K562 (cell line): ENCODE measurements at regions not wholly inside any gene's neighbourhood (a gene's known extent, or its start where the extent isn't known, plus 50 kb on each side); places are given as distances from the start of the nearest gene placed in this dataset.

ENCODE experiments used
- ATAC-seq: fragments of 200-7000 bp; cut with Tn5 transposase; 3 replicates; pipeline ENCODE4 v1.9.1; 2020; ENCODE audit warnings: moderate library complexity
- BruUV-seq: library from RNA; stranded (reverse); fragments of 400-500 nt; replicated peaks from 2 replicates; lab custom pipeline; 2021; lab: Mats Ljungman, UMichigan
- CTCF ChIA-PET: fragments of 300-600 bp; formaldehyde crosslinking; extraction: SDS; loops from one replicate; lab custom pipeline; 2021; ENCODE audit warnings: low intra/inter-chr PET ratio; lab: Yijun Ruan, JAX
- POLR2A ChIA-PET: fragments of 300-600, 350-650 bp; sonication (Branson Sonifier 250); formaldehyde crosslinking; extraction: SDS; loops from one replicate; lab custom pipeline; 2021; ENCODE audit warnings: antibody characterized with exemption, inconsistent platforms; lab: Yijun Ruan, JAX
- DNase-seq, 4 experiments: peaks; one replicate each; pipeline versions ENCODE4 v3.0.0 to v3.0.0-alpha.2; 2011 to 2018; ENCODE audit warnings: low spot score in 3 of 4, mixed read lengths in 3 of 4; ENCODE audit errors: extremely low read depth in 1 of 4
- FAIRE-seq: peaks from 2 replicates; lab custom pipeline; 2011; peaks lifted over from hg19 to GRCh38; lab: Jason Lieb, UNC
- H2AFZ ChIP-seq: 2 replicates; pipeline ENCODE4 v1.6.0; 2011; ENCODE audit warnings: low read depth, low read length, control low read depth, inconsistent platforms
- H3K27ac ChIP-seq: fragments of 200-600 bp; 3 replicates; pipeline ENCODE4 v1.8.0; 2011; ENCODE audit warnings: low read depth, mild to moderate bottlenecking, control low read depth, inconsistent platforms, low read length, moderate library complexity, mixed read lengths; ENCODE audit errors: extremely low read depth
- H3K27me3 ChIP-seq, 2 experiments: fragments of 300-600 bp in 1 of 2; 2 replicates in 1 of 2; 3 replicates in 1 of 2; pipeline versions ENCODE4 v1.6.0 to v1.8.0; 2011; ENCODE audit warnings: inconsistent platforms in 2 of 2, low read length in 2 of 2, mild to moderate bottlenecking in 1 of 2, mixed read lengths in 1 of 2, moderate library complexity in 1 of 2; ENCODE audit not compliant: control insufficient read depth in 2 of 2, insufficient read depth in 2 of 2
- H3K36me3 ChIP-seq: fragments of 300-600 bp; 3 replicates; pipeline ENCODE4 v1.8.0; 2011; ENCODE audit warnings: mild to moderate bottlenecking, low read length, inconsistent platforms; ENCODE audit not compliant: control insufficient read depth, insufficient read depth
- H3K4me1 ChIP-seq, 2 experiments: fragments of 200-600 bp in 1 of 2; replicated peaks in 1 of 2; 2 replicates in 1 of 2; 3 replicates in 1 of 2; pipeline versions ENCODE4 v1.5.1 to v1.8.0; 2011; ENCODE audit warnings: inconsistent platforms in 2 of 2, low read length in 2 of 2, mild to moderate bottlenecking in 1 of 2, mixed read lengths in 1 of 2, moderate library complexity in 1 of 2; ENCODE audit not compliant: control insufficient read depth in 2 of 2, insufficient read depth in 2 of 2
- H3K4me2 ChIP-seq: 2 replicates; pipeline ENCODE4 v1.6.1; 2011; ENCODE audit warnings: low read length, control low read depth, inconsistent platforms, mixed read lengths; ENCODE audit not compliant: insufficient read depth
- H3K4me3 ChIP-seq: fragments of 200-600 bp; sonication (generic), shearing (Covaris generic); 2 replicates; pipeline ENCODE4 v1.5.1; 2016; ENCODE audit warnings: control low read depth, inconsistent platforms
- H3K79me2 ChIP-seq: fragments of 200-600 bp; 3 replicates; pipeline ENCODE4 v1.8.0; 2011; ENCODE audit warnings: low read length, inconsistent platforms; ENCODE audit not compliant: control insufficient read depth, insufficient read depth
- H3K9ac ChIP-seq, 2 experiments: 2 replicates each; pipeline versions ENCODE4 v1.6.0 to v1.6.1; 2011; ENCODE audit warnings: low read depth in 2 of 2, low read length in 2 of 2, control low read depth in 1 of 2, inconsistent platforms in 1 of 2, mild to moderate bottlenecking in 1 of 2, mixed read lengths in 1 of 2; ENCODE audit not compliant: insufficient read depth in 1 of 2
- H3K9me1 ChIP-seq: one replicate; pipeline ENCODE4 v1.6.0; 2011; ENCODE audit warnings: inconsistent platforms, mild to moderate bottlenecking, low read length, moderate library complexity; ENCODE audit not compliant: control insufficient read depth, insufficient read depth
- H3K9me3 ChIP-seq: replicated peaks from 2 replicates; pipeline ENCODE4 v1.5.1; 2011; ENCODE audit warnings: low read depth, low read length, inconsistent platforms; ENCODE audit not compliant: control insufficient read depth, insufficient read depth
- H4K20me1 ChIP-seq: replicated peaks from 2 replicates; pipeline ENCODE4 v1.6.1; 2011; ENCODE audit warnings: low read length, inconsistent platforms, mixed read lengths; ENCODE audit not compliant: control insufficient read depth, insufficient read depth
- BDP1 ChIP-seq: IDR thresholded peaks from 3 replicates; pipeline ENCODE4 v1.6.1; 2011; ENCODE audit not compliant: insufficient read length, insufficient read depth
- KAT7 ChIP-seq: sonication (generic); formaldehyde crosslinking; IDR thresholded peaks from 2 replicates; pipeline ENCODE4 v1.8.0; 2022; ENCODE audit warnings: missing genetic modification reagents, mild to moderate bottlenecking, borderline replicate concordance
- LCOR ChIP-seq: sonication (generic); formaldehyde crosslinking; IDR thresholded peaks from 2 replicates; pipeline ENCODE4 v1.8.0; 2022; ENCODE audit warnings: mild to moderate bottlenecking, missing genetic modification reagents
- LEF1 ChIP-seq: fragments of 450-650 bp; IDR thresholded peaks from 2 replicates; pipeline ENCODE4 v1.6.1; 2016; ENCODE audit warnings: mild to moderate bottlenecking
- NR1H2 ChIP-seq: sonication (generic); formaldehyde crosslinking; IDR thresholded peaks from 2 replicates; pipeline ENCODE4 v1.4.0; 2020; ENCODE audit warnings: mild to moderate bottlenecking, missing genetic modification reagents
- NR4A1 ChIP-seq, 2 experiments: fragments of 250-450 bp in 1 of 2; fragments of 450-650 bp in 1 of 2; sonication (Bioruptor Pico) in 1 of 2; IDR thresholded peaks; 2 replicates each; pipeline versions ENCODE4 v1.4.0 to v1.6.1; 2016 to 2020; ENCODE audit warnings: mild to moderate bottlenecking in 2 of 2, missing compliant biosample characterization in 1 of 2, missing genetic modification characterization in 1 of 2, moderate library complexity in 1 of 2
- RB1 ChIP-seq: fragments of 450-650 bp; IDR thresholded peaks from 2 replicates; pipeline ENCODE4 v1.6.1; 2017; ENCODE audit warnings: low read depth, mild to moderate bottlenecking
- SAFB ChIP-seq: fragments of 200-400 bp; formaldehyde crosslinking; IDR thresholded peaks from 2 replicates; pipeline ENCODE4 v1.6.1; 2017; ENCODE audit warnings: low read depth, low read length, borderline replicate concordance
- SMARCB1 ChIP-seq: IDR thresholded peaks from 2 replicates; pipeline ENCODE4 v1.6.1; 2011; ENCODE audit warnings: improper control_type of control experiment, low read depth; ENCODE audit not compliant: insufficient read length
- SNIP1 ChIP-seq: fragments of 450-650 bp; IDR thresholded peaks from 2 replicates; pipeline ENCODE4 v1.7.1; 2017; ENCODE audit warnings: low read depth, mild to moderate bottlenecking
- ZEB2 ChIP-seq: fragments of 450-650 bp; IDR thresholded peaks from 2 replicates; pipeline ENCODE4 v1.6.1; 2016
- ZNF436 ChIP-seq: fragments of 250-450, 450-650 bp; sonication (Bioruptor Pico); formaldehyde crosslinking; IDR thresholded peaks from 2 replicates; pipeline ENCODE4 v1.7.0; 2020; ENCODE audit warnings: mild to moderate bottlenecking
- WGBS: fragments of 100-300 bp; shearing (Covaris generic); methylation state at CpG from one replicate; pipeline ENCODE4 v1.1.6; 2016; ENCODE audit warnings: low coverage, mixed read lengths; ENCODE audit not compliant: insufficient coverage; ENCODE audit errors: missing lambda C conversion rate; 5-methylcytosine and 5-hydroxymethylcytosine counted together
- in situ Hi-C: fragments of 300-500 bp; cut with MboI; formaldehyde crosslinking; loops from 4 replicates; pipeline ENCODE4 v1.15.0; 2018; ENCODE audit warnings: inconsistent platforms, mixed read lengths
- intact Hi-C: fragments of 100-400 bp; cut with micrococcal nuclease; formaldehyde crosslinking; loops from 2 replicates; pipeline ENCODE4 v1.14.2; 2022
- TF ChIP-seq, protein P1 (sequence below): fragments of 250-450 bp; sonication (Bioruptor Pico); IDR thresholded peaks from 2 replicates; pipeline ENCODE4 v1.5.0; 2020; ENCODE audit warnings: mild to moderate bottlenecking, borderline replicate concordance
- TF ChIP-seq, protein P2 (sequence below): fragments of 450-650 bp; formaldehyde crosslinking; IDR thresholded peaks from 2 replicates; pipeline ENCODE4 v1.4.0; 2022; ENCODE audit warnings: missing genetic modification characterization
- TF ChIP-seq, protein P3 (sequence below): fragments of 150-350 bp; conservative IDR thresholded peaks from 2 replicates; pipeline ENCODE4 v1.6.1; 2014; ENCODE audit warnings: low read length
- TF ChIP-seq, protein P4 (sequence below): fragments of 450-650 bp; IDR thresholded peaks from 2 replicates; pipeline ENCODE4 v1.6.1; 2016; ENCODE audit warnings: low read depth, mild to moderate bottlenecking, moderate library complexity

DNA sequence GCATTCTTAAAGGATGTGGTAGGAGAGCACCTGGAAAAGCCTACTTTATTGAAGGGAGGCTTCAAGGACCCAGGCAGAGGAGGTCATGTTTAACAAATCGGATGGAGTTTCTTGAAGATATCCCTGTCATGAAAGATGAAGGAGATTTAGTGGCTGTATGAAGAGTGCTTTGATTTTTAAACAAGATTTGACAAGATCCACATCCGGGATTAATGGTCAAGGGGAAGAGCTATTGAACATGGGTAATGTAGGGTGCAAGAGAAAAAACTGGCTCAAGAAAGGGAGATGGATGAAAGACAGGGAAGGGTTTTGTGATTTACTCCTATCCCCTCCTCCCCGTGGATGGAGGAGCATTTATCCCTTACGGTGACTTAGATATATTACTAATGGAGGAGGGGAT is 113.1 kb upstream of the OSR1 start:
- ATAC-seq: no peak
- no TSS peak for BruUV-seq
- Histone ChIP-seq H3K27me3 (no peaks in the 10 kb centered on the region), H2AFZ (no peak overlapping the region), H3K4me3 (no peak overlapping the region), H3K9me1 (no peaks in the 10 kb centered on the region), H3K36me3 (no peaks in the 10 kb centered on the region), H3K4me1 (no peaks in the 10 kb centered on the region), H3K9me3 (no peaks in the 10 kb centered on the region), H3K9ac (no peak overlapping the region), H3K79me2 (no peaks in the 10 kb centered on the region), H4K20me1 (no peaks in the 10 kb centered on the region), H3K4me2 (no peak overlapping the region), H3K27ac (no peak overlapping the region)
- intact Hi-C loops (no loop called here), in situ Hi-C loops (no loop called here)
- CTCF ChIA-PET: no interaction called here
- FAIRE-seq: no peak
- no peak for DNase-seq
- TF ChIP-seq RB1 (no peak), LCOR (no peak), NR4A1 (CRISPR knock-in tag; IDR thresholded peaks at IDR 0.05) (no peak), NR4A1 (tag; IDR thresholded peaks at IDR 0.05) (no peak), LEF1 (no peak), NR1H2 (CRISPR knock-in tag) (no peak), SMARCB1 (no peak), SAFB (no peak), ZEB2 (no peak), BDP1 (no peak), KAT7 (CRISPR knock-in tag) (no peak), ZNF436 (CRISPR knock-in tag) (no peak), SNIP1 (no peak)
- TF ChIP-seq, protein P1, sequence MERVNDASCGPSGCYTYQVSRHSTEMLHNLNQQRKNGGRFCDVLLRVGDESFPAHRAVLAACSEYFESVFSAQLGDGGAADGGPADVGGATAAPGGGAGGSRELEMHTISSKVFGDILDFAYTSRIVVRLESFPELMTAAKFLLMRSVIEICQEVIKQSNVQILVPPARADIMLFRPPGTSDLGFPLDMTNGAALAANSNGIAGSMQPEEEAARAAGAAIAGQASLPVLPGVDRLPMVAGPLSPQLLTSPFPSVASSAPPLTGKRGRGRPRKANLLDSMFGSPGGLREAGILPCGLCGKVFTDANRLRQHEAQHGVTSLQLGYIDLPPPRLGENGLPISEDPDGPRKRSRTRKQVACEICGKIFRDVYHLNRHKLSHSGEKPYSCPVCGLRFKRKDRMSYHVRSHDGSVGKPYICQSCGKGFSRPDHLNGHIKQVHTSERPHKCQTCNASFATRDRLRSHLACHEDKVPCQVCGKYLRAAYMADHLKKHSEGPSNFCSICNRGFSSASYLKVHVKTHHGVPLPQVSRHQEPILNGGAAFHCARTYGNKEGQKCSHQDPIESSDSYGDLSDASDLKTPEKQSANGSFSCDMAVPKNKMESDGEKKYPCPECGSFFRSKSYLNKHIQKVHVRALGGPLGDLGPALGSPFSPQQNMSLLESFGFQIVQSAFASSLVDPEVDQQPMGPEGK: no peak
- TF ChIP-seq, protein P2, sequence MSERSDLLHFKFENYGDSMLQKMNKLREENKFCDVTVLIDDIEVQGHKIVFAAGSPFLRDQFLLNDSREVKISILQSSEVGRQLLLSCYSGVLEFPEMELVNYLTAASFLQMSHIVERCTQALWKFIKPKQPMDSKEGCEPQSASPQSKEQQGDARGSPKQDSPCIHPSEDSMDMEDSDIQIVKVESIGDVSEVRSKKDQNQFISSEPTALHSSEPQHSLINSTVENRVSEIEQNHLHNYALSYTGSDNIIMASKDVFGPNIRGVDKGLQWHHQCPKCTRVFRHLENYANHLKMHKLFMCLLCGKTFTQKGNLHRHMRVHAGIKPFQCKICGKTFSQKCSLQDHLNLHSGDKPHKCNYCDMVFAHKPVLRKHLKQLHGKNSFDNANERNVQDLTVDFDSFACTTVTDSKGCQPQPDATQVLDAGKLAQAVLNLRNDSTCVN: no peak
- TF ChIP-seq, protein P3, sequence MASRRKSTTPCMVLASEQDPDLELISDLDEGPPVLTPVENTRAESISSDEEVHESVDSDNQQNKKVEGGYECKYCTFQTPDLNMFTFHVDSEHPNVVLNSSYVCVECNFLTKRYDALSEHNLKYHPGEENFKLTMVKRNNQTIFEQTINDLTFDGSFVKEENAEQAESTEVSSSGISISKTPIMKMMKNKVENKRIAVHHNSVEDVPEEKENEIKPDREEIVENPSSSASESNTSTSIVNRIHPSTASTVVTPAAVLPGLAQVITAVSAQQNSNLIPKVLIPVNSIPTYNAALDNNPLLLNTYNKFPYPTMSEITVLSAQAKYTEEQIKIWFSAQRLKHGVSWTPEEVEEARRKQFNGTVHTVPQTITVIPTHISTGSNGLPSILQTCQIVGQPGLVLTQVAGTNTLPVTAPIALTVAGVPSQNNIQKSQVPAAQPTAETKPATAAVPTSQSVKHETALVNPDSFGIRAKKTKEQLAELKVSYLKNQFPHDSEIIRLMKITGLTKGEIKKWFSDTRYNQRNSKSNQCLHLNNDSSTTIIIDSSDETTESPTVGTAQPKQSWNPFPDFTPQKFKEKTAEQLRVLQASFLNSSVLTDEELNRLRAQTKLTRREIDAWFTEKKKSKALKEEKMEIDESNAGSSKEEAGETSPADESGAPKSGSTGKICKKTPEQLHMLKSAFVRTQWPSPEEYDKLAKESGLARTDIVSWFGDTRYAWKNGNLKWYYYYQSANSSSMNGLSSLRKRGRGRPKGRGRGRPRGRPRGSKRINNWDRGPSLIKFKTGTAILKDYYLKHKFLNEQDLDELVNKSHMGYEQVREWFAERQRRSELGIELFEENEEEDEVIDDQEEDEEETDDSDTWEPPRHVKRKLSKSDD: no peak
- TF ChIP-seq, protein P4, sequence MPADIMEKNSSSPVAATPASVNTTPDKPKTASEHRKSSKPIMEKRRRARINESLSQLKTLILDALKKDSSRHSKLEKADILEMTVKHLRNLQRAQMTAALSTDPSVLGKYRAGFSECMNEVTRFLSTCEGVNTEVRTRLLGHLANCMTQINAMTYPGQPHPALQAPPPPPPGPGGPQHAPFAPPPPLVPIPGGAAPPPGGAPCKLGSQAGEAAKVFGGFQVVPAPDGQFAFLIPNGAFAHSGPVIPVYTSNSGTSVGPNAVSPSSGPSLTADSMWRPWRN: no peak
- POLR2A ChIA-PET: no interaction called here
- WGBS: 0% methylated on average over 4 of the region's 4 CpGs
